Left lobe of liver (tissue), 2 donors: ENCODE measurements at regions not wholly inside any gene's neighbourhood (a gene's known extent, or its start where the extent isn't known, plus 50 kb on each side); places are given as distances from the start of the nearest gene placed in this dataset.
"Not testable (repeated sequence)": the region's sequence is repeated elsewhere in the genome, so short reads cannot be mapped to it uniquely, and the experiment has no call there.

ENCODE experiments used
- ATAC-seq: fragments of 200-7000 bp; cut with Tn5 transposase; one replicate; pipeline ENCODE4 v1.9.1; 2020; ENCODE audit warnings: mild to moderate bottlenecking, moderate library complexity
- DNase-seq: peaks from one replicate; pipeline ENCODE4 v3.0.0-alpha.2; 2020; ENCODE audit warnings: low spot score
- donor health status: DM: no; HTN: no; CAD: no; lungs with moderate emphysema.
- donor health status: DM: no; HTN: yes; CAD: no.

- no peak for DNase-seq
- peak; percentile 42 for ATAC-seq
Observed at GRCh38 chr1:172717722-172718465, 59.0 kb downstream of the FASLG start.

GRCh38 chr1:172719066-172719627 lies 60.2 kb downstream of the FASLG start:
- no peak for DNase-seq

GRCh38 chr1:172719694-172720138 lies 60.8 kb downstream of the FASLG start:
- ATAC-seq (peak; percentile 90), DNase-seq (no peak)

More at GRCh38 chr1:172719066-172719627, 60.2 kb downstream of the FASLG start:
- ATAC-seq = peak; percentile 13

DNA sequence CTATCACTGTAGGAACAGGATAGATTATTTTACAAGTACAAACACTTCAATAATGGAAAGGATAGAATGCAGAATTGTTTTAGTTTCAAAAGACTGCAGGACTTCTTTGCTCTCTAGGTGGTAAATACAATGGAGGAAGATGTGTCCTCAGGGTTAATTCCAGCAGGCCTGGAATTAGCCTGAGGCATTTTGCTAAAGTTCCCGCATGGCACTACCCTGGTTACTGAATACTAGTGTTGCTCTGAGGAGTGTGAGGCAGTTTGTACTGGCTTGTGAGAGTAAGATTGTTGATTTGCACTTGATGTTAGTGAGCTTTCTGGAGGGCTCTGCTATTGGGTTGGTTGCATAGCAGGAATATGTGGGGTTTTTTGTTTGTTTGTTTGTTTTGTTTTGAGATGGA lies 61.4 kb downstream of the FASLG start:
- no peak for ATAC-seq

GRCh38 chr1:172723251-172723650 lies 64.3 kb downstream of the FASLG start:
- ATAC-seq = no peak
- no peak for DNase-seq

More for the DNA sequence above, 61.4 kb downstream of the FASLG start:
- no peak for DNase-seq

GRCh38 chr1:172724232-172724631 lies 65.3 kb downstream of the FASLG start:
- no peak for ATAC-seq
- no peak for DNase-seq

DNA sequence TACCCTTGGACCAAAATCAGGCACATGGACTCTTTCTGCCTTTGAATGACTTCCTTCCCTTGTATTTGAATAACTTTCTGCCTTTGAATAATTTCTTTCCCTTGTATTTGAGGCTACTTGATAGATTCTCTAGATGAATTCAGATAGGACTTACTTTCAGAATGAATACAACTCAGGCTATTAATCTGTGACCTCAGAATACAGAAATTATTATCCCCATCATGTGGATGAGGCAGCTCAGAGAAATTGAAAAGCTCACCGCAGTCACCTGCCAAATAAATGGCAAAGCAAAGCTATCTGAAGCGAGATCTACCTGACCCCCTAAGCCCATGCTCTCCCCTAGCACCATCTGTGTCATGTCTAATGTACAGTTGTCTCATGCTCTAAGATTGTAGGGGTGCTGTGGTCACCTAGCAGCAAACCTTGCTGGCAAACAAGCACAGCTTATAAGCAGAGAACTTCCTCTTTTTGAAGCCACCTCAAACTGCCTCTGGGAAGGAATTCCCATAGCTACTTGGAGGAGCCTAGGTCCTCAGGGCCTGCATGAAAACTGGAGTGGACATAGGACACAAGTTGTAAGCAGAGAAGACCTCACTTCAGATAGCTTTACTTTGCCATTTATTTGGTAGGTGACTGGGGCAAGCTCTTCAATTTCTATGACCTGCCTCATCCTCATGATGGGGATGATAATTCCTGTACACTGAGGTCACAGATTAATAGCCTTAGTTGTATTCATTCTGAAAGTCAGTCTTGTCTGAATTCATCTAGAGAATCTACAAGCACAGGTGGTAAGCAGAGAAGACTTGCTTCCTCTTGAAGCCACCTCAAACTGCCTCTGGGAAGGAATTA lies 66.1 kb downstream of the FASLG start:
- DNase-seq (no peak), ATAC-seq (no peak)

GRCh38 chr1:172726740-172727139 lies 67.8 kb downstream of the FASLG start:
- DNase-seq (no peak), ATAC-seq (peak; percentile 31)

- DNase-seq (no peak), ATAC-seq (no peak)
Observed at GRCh38 chr1:172727275-172727857, 68.5 kb downstream of the FASLG start.

DNA sequence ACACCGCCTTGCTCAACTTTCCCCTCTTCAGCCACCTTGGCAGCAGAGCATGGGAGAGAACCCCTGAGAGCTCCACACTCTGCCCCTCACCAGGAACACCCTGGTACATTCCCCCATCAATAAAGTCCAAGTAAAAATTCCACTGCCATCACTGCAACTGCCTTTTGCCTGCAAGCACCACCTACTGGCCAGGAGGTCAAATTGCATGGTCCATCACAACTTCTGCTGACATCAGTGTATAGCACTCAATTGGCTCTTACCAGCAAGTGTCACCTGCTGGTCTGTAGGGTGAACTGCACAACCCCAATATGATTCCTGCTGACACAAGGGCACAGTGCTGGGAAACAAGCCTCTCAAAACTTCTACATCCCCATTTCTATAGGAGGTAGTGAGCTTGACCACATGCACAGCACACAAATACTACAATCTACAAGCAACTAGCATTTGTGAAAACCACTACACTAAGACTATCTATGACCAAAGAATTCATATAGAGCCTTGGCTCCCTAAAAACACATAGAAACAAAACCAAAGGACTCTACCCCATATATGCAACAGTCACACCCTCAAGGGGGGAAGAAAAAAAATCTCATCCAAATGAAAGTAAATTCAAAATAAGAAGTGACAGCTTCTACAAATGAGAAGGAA lies 69.2 kb downstream of the FASLG start:
- DNase-seq = no peak
- peak; percentile 85 for ATAC-seq

- not testable (repeated sequence) for DNase-seq, ATAC-seq
Observed at GRCh38 chr1:172728705-172729104, 69.8 kb downstream of the FASLG start.

DNA sequence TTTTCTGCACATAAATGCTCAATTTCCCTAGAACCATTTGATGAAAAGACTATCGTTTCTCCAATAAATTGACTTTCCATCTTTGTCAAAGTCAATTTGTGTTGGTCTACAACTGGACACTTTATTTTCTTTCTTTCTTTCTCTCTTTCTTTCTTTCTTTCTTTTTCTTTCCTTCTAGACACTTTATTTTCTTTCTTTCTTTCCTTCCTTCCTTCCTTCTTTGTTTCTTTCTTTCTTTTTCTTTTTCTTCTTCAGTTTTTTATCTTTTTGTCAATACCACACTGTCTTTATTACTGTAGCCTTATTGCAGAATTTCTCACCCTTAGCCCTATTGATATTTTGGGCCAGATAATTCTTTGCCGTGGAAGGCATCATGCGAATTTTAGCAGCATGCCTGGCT lies 73.5 kb downstream of the FASLG start:
- ATAC-seq (no peak), DNase-seq (no peak)

- no peak for DNase-seq
- no peak for ATAC-seq
Observed at GRCh38 chr1:172733815-172734214, 74.9 kb downstream of the FASLG start.

DNA sequence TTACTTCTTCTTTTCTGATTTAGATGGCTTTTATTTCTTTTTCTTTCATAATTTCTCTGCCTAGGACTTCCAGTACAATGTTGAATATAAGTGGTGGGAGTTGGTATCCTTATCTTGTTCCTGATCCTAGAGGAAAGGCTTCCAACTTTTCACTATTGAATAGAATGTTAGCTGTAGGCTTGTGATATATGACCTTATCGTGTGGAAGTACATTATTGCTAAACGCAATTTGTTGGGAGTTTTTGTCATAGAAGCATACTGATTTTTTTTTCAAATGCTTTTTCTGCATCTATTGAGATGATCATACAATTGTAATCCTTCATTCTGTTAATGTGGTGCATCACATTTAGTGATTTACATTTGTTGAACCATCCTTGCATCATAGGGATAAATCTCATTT lies 79.5 kb downstream of the FASLG start:
- ATAC-seq = no peak
- DNase-seq = no peak

DNA sequence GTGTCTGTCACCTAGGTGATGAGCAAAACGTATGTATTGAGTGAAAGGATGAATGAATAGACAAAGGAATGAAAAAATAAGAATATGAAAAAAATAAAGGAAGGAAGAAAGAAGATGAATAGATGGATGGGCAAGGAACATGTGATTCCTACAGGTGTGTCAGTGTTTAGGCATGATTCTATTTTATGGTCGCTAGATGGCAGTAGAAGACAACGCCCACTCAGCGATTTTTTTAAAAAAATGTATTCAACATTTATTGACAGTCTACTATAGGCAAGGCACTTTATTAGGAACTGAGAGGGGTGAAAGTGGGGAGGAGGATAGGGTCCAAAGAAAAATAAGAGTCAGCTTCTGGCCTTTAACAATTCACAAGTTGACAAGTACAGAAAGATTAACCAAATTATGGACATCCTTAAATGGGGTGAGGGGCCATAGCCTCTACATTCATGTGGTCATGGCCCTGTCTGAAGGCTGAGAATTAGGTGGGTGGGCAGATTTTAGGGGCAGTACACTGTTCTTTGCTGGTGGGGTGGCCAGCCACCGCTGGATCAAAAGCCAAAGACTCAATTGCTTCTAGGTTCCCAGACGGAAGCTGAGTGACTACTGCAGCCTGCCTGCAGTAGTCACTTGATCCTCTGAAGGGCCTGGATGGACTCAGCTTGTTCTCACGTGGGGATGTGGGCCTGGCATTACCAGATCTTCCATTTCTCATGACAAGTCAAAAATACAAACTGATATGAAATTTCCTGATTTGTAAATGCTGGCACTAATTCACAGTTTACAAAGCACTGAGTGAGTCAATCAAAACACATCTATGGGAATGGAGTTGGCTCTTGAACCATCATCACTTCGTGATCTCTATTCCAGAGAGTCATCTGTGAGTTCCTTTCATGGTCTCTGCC lies 83.9 kb downstream of the FASLG start:
- no peak for DNase-seq
- ATAC-seq = peak; percentile 82

- ATAC-seq = peak; percentile 88
- no peak for DNase-seq
Observed at GRCh38 chr1:172745014-172745413, 86.1 kb downstream of the FASLG start.

DNA sequence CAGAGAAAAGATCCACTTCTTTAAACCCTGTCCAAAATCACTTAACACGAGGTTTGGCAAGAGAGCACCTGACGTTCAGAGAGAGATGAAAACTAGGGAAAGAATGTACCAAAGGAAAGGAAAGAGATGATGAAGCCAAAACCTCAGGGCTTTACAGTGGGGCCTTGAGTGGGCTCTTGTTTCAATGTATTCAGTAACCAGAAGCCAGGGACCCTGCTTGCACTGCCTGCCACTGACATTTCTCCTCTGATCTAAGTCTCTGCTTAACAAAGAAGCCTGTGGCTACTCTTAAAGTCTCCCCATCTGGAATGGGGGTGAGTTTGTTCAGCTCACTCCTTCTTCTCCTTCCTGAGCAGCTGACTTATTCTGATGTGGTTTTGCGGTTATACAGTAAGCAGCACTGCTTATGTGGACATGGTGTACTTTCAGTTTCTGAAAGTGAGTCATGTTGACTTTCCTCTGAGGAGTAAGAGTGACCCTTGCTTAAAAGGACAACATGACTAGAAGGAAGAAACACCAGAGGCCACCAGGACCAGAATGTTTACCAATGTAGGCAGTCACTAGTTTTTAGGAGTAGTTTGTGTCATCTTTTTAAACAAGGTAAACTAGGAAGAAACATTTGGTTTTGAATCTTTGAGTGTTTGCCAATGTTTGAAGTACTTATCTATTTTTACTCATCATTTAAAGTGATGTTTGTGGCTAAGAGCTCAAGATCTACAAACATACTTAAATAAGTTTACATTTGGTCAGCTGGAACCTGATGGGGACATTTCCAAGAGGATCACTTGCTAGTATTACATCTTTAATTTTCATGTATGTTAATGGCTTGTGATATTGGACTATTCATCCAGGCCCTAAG lies 87.4 kb downstream of the FASLG start:
- DNase-seq = no peak
- peak; percentile 55 for ATAC-seq

DNA sequence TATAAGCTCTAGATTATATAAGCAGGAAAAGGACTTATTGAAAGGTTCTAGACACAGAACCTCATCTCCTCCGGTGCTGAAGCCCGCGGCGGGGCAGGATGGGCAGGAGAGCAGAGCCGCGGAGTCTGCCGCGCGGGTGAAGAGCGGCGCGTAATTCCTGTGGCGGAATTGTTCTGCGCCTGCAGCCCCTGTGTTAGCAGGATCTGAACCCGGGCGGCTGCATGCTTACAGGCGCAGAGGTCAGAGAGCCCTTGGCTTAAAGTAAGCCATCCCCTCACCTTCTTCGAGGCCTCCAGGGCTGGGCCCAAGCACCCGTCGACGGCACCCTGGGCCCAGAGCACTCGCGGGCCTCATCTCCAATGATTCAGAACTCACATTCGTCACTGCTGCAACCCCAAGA lies 89.3 kb downstream of the FASLG start:
- DNase-seq = no peak
- ATAC-seq = no peak

DNA sequence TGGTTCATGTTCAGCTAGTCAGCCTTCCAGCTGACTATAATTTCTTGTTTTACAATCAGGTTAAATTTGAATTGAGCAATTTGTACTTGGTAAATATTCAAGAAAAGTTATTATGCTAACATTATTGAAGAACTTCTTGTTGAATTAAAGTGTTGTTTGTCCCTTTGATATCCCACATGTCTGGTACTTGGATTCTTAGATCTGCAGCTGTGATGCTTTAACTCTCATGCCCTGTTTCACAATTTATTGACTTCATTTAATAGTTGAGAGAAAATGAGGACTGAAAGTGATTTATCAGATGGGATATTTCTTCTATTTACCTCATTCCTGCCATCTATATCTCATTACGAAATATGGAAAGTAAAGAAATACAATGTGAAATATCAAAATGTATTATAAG lies 92.8 kb downstream of the FASLG start:
- no peak for ATAC-seq
- no peak for DNase-seq
